Stimulated activated CD4-positive, alpha-beta T cell treated with anti-CD3 and anti-CD28 coated beads, TNF-alpha, amount 100 ng/mL, for 24 hours (primary cell): ENCODE measurements at regions not wholly inside any gene's neighbourhood (a gene's known extent, or its start where the extent isn't known, plus 50 kb on each side); places are given as distances from the start of the nearest gene placed in this dataset.

Source experiments
- DNase-seq, 3 experiments: peaks; one replicate each; pipeline ENCODE4 v3.0.0-alpha.2; 2020; ENCODE audit warnings: low read depth in 3 of 3

DNA sequence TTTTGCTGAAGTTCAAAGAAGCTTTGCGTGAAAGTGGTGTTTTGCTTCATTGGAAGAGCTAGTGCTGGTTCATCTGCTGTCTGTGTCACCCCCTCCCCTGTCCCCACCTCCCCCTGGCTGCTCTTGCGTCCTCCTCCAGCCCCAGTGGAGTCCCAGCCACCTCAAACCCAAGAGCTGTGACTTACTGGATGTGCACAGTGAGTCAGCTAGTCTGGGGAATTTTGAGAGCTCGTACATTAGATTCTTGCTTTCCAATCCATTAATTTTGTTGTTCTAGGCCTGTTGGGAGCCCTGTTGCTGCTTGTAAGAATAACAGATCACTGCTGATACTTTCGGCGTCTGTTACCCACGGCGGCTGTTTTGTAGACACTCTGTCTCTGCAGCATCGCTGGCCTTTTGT is 412.1 kb downstream of the TSN start:
- DNase-seq: no peak

DNA sequence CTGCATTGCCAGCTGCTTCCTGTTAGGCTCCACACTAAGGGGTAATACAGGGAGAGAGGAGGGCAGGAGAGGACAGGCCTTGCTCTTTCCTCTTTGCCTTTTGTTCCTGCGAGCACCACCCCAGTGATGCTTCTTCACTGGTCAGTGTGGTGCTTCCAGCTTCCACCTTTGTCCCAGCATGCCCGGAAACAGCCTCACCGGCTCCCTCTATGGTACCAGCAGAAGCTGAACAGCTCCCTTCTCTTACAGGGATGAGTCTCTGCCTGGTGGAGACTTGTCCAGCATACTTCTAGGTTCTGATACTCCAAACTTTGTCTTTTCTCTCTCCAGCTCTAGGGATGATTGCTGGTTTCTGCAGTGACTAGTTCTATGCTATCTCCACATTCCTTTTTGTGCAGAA is 413.3 kb downstream of the TSN start:
- DNase-seq: no peak

DNA sequence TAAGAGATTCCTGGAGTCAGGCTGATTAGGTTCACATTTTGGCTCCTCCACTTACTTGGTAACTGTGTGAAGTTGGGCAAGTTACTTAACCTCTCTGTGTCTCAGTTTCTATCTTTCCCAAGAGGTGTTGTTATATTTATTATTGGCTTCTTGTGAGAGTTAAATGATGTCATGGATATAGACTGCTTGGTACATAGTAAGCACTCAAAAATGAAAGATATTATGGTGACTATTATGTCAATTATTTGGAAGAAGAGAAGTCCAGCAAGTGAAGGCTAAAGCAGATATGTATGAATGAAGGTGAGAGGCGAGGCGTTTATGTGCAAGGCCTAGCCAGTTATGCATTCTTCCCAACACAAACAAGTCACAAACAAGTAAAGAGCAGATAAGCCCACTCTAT is 417.4 kb downstream of the TSN start:
- no peak for DNase-seq

DNA sequence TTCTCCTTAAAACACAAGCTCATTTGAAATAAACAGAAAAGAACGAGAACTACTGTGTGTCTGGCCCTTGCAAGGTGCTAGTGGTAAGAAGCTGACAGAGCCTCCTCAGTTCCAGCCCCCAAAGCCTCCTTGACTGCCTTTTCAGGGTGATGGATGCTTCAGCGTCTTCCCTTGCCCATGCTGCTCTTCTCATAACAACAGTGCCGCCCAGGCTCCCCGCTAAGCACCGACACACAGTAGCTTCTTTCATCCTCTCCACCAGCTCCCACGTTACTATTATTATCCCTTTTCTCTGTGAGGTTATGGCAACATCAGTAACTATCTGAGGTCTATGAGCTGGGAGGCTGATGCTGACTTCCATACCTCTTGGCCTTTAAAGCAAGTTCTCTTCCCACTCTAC is 418.6 kb downstream of the TSN start:
- DNase-seq: no peak

DNA sequence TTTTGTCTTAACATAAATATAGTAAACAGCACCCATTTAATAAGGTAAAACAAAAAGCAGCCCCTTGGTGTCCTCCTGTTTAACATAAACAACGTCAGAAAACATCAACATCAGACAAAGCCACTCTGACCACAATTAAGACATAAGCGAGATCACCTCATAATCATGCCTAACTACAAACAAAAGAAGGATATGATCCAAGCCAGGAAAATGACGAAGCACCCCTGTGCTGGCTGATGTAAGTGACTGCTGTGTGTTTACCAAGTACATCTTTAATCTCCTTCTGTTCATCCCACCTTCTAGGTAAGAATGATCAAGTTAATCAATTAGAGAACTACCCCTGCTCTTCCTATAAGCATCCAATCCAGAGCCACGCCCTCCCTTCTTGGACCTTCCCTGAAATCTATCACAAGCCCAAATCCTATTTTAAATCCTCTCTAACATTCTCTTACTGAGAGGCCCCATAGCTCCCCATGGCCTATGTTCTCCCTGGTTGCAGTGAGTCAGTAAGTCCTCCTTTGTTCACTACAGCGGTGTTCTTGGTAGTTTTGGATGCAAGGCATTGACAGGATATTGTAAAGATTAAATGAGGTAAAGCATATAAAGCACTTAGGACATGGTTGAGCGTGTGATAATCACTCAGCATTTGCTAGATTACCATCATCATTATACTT is 424.2 kb downstream of the TSN start:
- DNase-seq: no peak

GRCh38 chr2:122180972-122181371 is 425.5 kb downstream of the TSN start:
- no peak for DNase-seq

GRCh38 chr2:122182616-122183355 is 427.3 kb downstream of the TSN start:
- no peak for DNase-seq

DNA sequence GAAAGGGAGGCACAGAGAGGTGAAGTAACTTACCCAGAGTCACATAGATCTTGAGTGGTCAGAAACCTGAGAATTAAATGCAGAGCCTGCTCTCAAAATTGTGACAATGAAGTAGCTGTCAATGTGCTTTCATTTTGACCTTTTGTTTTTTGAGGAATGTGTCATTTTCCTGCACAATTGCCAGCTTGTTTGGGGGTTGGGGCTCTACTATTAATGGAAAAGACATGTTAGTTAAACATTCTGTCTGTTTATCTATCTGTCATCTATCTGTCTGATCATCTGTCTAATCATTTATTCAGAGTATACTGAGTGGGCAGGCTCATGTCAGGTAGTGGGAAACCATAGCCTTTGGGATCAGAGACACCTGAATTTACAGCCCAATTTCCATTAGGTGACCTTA is 428.4 kb downstream of the TSN start:
- no peak for DNase-seq

DNA sequence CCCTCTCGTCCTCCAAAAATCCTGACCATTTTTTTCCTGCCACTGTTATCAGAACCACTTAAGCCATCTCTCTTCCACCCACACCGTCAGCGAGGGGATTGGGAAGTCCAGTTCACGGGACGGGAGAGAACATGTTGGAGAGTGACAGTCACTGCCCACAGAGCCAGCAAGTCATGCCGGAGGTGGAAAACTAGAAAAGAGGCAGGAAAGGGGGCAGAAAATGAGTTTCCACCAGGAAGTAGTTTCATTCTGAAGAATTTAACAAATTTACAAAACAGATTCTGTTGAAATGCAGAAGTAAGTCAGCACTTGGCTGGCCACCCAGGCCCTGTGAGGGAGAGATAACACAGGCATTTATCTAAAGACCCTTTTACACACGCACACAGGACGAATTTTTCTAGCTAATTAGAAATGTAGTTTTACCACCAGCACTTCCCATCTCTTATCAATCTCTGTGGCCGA is 431.3 kb downstream of the TSN start:
- no peak for DNase-seq

- DNase-seq: no peak
Measured at GRCh38 chr2:122191331-122191730, 435.9 kb downstream of the TSN start.

DNA sequence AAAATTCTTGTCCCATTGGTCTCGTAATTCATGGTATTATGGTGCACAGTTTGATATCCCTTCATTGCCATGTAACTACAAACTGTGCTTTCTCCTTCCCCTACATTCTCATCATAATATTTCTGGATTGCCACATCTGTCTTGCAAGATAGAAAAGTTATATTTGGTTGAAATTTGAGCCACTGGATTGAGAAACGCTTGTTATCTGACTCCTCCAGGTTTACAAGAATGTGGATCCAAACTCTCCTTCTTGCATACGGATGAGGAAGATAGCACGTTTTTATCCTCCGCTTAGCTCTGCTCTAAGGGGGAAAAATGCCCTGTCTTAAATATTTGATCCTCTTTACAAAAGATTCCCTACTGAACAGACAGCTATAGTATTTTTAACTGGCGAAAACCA is 438.2 kb downstream of the TSN start:
- no peak for DNase-seq

DNA sequence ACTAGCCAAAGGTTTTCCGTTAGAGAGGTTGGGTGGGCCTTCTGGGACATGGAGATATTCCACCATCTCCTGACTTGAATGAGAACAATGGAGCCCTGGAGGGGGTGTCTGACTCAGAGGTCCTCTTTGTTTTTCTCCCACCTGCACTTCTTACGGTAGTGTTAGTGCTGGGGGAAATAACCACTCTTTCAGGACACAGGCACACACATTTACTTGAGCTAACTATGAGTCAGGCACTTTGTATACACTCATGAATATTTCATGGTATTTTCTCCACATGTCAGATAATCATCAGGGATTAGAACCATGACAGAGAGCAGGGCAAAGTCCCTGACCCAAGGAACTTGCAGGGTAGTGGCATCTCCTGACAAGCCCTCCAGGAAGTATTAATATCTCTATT is 439.1 kb downstream of the TSN start:
- DNase-seq: no peak

DNA sequence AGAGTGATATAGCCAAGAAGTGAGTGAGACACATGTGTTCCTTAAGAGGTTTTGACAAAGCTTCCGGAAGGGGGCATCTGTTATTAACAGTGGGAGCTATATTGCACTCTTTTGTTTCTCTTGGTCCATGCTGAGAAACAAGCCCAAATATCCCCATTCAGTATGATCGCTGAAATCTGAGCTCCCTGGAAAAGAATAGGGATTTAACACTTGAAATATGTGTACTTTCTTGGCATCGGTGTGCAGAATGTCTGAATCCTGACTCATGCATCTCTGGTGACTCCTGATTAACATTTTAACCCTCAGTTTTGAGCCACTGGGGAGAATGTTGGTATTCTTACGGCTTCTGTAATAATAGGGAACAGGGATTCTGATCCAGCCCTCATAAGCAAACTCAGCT is 448.1 kb downstream of the TSN start:
- no peak for DNase-seq

GRCh38 chr2:122205641-122206040 is 450.2 kb downstream of the TSN start:
- no peak for DNase-seq

GRCh38 chr2:122206101-122206500 is 450.6 kb downstream of the TSN start:
- DNase-seq: no peak

DNA sequence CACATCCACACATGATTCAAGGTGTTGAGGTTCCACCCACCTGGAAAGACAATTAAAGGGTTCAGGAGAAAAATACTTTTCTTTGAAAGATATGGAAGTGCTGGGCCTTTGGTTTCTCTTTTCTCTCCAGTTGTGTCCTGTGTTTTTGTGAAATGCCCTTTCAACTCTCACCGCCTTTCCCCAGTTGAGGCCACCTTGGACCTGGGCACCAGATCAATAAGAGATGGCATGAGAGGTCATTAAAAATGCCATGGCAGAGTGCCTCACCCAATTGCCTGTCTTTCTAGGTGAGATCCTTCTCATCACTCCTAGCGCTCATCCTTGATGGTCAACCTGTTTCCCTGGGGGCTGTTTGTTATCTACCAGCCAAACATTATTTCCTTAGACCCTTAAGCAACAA is 453.9 kb downstream of the TSN start:
- DNase-seq: no peak

GRCh38 chr2:122210065-122210464 is 454.6 kb downstream of the TSN start:
- no peak for DNase-seq

DNA sequence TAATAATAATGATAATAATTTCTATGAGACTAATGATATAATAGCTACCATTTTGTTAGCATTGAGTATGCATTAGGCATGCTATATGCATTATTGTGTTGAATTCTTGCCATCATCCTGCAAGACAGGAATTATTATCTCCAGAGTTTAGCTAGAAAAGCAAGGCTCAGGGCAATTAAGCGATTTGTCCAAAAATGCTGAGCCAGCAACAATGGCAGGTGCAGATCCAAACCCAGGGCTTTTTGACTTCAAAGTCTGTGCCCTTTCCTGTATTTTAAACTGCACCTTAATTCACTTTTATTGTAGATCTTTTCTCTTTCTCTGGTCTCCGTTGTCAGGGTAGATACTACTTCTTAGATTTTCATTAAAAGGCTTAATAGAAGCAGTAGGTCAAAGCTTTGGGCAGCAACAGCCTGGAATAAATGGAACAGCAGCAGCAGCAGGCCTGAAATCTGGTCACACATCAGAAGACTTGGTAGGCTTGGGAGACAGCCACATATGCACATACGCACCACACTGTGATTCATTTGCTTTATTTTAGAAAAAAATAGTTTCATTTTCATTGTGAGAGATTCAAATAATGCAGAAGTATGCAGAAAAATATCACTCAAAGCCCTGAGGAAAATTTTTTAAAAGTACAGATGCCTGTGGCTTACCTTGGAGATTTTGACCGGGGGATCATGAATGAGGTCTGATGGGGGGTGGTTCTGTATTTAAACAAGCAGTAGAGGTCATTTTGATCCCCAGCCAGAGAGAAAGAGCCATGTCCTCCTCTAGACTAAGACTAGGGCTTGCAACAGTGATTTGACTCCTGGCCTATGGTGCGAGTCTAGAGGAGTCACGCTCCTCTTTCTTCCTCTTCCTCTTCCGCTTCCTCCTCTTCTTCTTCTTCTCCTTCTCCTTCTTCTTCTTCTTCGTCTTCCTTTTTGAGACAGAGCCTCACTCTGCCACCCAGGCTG is 455.7 kb downstream of the TSN start:
- no peak for DNase-seq

DNA sequence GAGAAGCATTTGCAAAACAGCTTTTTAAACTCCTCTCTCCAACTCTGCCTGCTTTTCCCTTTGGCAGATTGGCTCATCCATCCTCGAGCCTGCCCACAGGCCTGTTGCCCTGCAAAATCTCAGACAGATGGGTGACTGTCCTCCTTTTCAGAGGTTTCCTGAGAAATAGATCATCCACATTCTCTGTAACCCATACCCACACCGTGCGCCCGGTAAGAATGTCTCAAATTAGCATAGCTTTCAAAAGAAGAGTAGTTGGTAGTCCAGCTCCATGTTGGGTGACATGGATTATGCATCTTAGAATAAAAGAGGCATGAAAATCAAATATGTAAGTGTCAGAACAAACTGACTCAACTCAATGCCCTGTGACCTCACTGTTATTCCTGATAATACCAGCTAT is 457.9 kb downstream of the TSN start:
- no peak for DNase-seq

DNA sequence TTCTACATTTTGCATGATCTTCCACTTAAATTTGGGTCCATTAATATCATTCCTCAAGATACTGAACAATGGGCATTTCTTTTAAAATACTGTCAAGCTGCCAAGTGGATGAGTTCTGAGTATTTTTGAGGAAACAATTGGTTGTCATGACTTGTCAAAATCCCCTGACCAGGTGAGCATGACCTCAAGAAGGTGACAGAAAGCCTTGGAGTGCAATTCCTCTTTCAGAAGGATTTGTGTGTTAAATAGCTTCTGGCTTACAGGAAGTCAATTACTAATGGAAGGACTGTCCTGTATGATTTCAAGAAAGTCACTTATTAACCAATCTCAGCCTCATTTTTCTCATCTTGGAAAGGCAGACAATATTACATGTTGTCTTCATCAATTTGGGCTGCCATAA is 460.6 kb downstream of the TSN start:
- DNase-seq: no peak

- no peak for DNase-seq
Measured at GRCh38 chr2:122216901-122217300, 461.4 kb downstream of the TSN start.

- no peak for DNase-seq
Measured at GRCh38 chr2:122218596-122218995, 463.1 kb downstream of the TSN start.
